GM21717 (cell line): ENCODE measurements at regions not wholly inside any gene's neighbourhood (a gene's known extent, or its start where the extent isn't known, plus 50 kb on each side); places are given as distances from the start of the nearest gene placed in this dataset.
"Not testable (repeated sequence)": the region's sequence is repeated elsewhere in the genome, so short reads cannot be mapped to it uniquely, and the experiment has no call there.

Source experiments
- ATAC-seq: cut with Tn5 transposase; IDR thresholded peaks from one replicate; pipeline ENCODE4 v1.9.1; 2021; ENCODE audit warnings: mild to moderate bottlenecking, moderate library complexity; ENCODE audit not compliant: unreplicated experiment

DNA sequence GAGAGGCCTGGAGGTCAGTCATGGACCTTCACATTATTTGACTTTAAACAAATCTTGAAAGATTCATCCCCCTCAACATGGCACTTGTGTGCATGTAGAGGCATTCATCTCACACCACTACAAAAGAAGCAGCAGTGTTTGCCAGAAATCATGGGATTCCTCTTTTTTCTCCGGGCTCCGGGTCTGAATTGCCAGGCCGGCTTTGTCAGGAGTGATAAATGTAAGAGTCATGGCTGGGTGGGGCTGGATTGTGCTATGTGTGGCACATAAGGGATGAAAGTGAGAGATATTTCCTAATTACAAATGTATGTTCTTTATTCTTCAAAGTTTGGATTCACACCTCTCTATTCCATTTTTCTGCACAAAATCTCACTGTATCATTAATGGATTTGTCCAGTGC lies 228.7 kb upstream of the FRG1 start:
- ATAC-seq = not testable (repeated sequence)

DNA sequence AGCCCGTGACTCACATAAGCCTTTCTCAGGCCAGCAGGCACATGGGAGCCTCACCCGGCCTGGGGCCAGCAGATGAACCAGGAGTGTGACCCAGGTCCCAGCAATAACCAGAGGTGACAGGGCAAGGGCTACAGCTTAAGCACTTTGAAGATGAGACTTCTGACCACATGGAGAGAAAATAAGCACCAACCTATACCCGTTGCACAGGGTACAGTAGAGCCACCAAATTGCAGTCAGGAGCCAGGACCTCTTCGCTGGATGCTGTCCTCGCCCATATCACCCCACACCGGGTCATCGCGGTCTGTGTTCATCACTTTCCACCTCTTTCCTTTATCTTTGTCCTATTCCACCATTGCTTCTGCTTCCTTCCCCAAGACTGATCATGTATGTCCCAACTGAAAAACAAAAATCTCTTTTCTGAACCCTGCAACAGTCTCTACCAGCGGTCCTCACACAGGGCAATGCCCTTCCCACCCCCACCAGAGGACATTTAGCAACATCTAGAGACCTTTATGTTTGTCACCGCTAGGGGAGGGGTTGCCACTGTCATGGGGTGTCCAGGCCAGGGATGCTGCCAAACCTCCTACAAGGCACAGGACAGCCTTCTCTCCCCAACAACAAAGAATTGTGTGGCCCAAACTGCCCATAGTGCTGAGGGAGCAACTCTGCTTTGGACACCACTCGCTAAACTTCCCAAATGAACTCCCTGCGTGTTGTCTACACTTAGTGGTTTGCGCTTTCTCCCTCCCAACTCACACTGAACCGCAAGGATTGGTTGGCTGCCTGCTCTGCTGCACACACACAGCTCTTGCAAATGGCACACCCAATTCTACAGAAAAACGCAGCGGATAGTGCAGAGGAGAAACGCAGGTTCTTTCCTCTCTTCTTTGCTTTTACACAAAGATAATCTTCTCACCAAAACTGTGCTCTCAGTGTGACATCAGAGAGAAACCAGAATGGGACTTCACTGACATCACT lies 219.4 kb upstream of the FRG1 start:
- not testable (repeated sequence) for ATAC-seq

GRCh38 chr4:189722324-189723003 lies 218.2 kb upstream of the FRG1 start:
- not testable (repeated sequence) for ATAC-seq

DNA sequence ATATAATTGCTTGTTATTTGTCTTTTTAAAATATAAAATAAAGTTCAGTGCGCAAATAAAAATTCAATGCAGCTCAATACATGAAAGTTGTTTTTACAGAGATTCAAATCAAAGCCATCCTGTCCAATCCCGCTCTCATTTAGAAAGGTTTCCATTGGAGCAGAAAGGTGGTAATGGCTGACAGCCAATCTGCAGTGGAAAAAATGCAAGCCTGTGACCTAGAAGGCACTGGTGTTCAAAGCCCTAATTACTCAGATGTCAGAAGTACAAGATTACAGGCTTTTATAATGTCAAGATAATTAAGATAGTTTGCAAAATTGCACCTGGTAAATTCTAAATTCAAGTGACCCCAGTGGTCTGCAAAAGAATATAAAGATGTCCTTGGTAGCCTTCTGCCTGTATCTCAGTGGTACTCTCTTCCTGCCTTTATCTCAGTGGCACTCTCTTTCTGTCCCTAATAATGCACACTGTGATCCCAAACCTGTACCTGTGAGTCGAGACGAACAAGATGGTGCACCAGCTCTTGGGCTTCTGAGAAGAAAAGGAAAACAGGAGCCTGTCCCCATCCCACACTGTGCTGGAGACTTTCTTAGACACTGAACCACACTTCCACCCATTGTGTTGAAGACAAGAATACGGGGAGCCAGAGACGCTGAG lies 212.6 kb upstream of the FRG1 start:
- not testable (repeated sequence) for ATAC-seq

GRCh38 chr4:189731989-189732388 lies 208.7 kb upstream of the FRG1 start:
- not testable (repeated sequence) for ATAC-seq

- not testable (repeated sequence) for ATAC-seq
These were observed 207.2 kb upstream of the FRG1 start for GRCh38 chr4:189733507-189733906.

DNA sequence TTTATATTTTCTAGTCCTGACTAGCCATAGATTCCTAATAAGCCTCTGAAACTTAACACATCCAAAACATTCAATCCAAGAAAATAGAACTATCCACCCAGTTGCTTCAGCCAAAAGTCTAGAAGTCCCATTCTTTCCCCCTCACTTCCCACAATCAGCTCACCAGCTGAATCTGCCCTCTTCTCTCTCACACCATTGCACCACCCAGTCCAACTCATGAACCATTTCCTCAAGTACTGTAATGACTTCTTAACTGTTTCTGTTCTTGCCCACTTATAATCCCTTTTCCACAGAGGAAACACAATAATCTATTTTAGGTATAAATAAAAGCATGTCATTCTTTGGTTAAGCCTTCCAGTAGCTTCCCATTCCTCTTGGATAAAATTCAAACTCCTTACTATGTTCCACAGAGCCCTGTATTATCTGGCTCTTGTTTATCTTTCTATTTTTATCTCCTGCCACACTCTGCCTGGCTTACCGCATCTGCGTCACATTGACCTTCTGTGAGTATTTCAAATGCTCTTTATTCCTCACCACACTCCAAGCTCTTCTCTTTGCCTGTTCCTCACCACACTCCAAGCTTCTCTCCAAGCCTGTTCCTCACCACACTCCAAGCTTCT lies 205.9 kb upstream of the FRG1 start:
- ATAC-seq = not testable (repeated sequence)

DNA sequence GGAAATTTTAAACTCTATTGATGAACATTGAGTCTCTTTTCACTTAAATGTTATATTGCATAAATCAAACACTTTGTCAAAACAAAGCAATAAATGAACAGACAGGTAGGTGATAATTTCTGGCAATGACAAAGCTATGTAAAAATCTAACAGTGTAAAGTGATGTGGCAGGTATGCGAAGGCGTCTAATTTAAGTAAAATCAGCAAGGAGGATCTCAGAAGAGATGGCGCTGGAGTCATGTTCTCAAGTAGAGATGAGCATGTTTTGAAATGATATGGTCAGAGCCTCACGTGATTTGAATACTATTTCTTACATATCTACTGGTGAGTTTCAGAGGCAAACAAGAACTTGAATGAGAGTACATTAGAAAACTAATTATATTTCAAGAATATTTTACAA lies 204.0 kb upstream of the FRG1 start:
- not testable (repeated sequence) for ATAC-seq

DNA sequence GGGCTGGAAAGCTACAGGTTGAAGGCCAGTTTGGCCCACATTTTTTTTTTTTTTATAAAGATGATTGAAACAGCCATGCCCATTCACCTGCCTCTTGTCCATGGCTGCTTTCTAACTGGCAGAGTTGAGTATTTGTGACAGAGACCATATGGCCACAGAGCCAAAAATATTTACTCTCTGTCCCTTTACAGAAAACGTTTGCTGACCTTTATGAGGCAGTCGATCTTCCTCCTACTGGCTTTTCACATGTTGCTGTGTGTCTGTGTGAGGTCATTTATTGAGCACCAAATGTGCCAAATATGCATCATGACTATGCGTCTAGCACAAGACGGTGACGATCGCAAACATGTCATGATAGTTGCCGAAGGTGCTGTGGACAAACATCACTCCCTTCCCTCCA lies 200.6 kb upstream of the FRG1 start:
- not testable (repeated sequence) for ATAC-seq

GRCh38 chr4:189740873-189741272 lies 199.8 kb upstream of the FRG1 start:
- ATAC-seq = no peak

- not testable (repeated sequence) for ATAC-seq
These were observed 187.6 kb upstream of the FRG1 start for GRCh38 chr4:189753092-189753491.

GRCh38 chr4:189763583-189763982 lies 177.1 kb upstream of the FRG1 start:
- no peak for ATAC-seq

DNA sequence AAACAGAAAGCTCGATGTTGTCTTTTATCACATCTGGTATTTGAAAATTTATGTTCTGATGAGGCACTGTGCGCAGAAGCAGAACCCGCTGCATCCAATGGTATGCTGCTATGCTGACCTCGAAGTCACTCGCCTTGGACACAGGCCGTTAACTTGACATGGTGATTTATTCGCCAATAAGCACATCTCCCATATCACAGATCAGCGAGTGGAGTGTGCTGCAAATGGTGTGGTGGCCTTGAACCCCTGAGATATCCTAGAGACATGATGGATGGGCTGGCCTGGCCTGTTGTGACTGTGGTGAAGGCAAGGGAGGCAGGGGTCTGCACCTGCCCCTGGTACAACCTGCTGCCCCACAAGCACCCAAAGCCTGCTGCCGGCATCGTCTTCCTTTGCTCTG lies 175.4 kb upstream of the FRG1 start:
- no peak for ATAC-seq

DNA sequence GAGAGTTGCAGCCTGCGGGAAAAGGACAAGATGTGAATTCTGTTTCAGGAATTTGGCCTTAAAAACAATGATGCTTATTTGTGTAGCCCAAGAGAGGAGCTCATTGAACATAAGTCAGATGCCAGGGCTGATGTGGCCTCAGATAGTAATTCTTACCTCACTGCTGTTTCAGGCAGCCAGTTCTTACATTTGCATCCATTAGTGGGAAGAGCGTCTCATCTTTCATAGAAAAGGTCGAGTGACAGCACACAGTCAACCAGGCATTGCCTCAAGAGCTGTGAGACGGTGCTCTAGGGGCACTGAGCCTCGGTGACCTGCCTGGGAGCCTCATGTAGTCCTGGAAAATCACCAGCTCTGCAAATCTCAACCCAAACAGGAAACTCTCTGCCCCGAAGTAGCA lies 174.9 kb upstream of the FRG1 start:
- ATAC-seq = no peak

GRCh38 chr4:189767941-189768340 lies 172.7 kb upstream of the FRG1 start:
- ATAC-seq = no peak

GRCh38 chr4:189769131-189769530 lies 171.5 kb upstream of the FRG1 start:
- no peak for ATAC-seq

- ATAC-seq = no peak
These were observed 168.8 kb upstream of the FRG1 start for GRCh38 chr4:189771696-189772361.

DNA sequence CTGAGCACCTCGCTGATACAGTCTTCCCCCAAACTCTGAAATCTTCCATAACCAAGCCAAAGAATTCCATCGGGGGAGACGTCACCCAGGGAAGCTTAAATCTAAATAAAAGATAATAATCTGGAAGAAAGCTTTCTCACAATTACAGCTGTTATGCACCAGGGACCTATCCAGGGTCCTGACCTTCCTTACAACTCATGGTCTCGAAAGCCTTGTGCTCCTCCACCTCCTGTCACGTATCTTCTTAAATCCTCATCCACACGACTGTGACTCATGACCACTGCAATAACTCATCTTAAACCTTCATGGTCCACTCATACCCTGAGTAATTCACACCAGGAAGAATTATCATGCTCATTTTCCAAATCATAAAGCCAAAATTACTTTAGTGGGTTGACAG lies 166.8 kb upstream of the FRG1 start:
- ATAC-seq = no peak

DNA sequence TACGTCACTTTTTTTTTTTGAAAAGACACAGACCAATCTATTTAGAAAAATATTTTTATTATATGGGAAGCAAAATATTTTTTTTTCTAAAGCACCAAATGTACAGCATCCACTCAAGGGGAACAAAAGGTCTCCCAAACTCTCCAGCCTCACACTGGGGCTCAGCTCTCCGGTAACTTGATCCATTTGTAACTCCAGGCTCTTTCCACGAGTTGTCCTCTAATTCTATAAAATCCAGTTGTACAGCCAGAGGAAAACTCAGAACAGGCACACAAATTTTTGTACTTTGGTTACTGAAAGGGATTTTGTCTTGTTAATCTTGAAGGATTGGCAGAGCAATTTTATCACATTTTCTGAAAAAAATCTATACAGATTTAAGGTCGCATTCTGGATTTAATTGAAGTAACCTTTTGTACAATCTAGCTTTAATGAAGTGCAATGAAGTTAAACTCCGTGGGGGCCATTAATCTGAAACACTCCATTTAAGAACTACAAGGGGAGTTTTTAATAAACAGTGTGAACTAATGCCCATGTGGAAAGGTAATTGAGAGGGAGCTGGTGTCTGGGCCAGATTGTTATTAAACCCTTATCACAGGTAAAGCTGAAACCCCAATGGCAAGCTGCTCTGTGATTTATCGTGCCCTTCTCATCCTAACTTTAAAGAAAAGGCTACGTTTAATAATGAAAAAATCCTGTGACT lies 161.2 kb upstream of the FRG1 start:
- ATAC-seq = no peak

DNA sequence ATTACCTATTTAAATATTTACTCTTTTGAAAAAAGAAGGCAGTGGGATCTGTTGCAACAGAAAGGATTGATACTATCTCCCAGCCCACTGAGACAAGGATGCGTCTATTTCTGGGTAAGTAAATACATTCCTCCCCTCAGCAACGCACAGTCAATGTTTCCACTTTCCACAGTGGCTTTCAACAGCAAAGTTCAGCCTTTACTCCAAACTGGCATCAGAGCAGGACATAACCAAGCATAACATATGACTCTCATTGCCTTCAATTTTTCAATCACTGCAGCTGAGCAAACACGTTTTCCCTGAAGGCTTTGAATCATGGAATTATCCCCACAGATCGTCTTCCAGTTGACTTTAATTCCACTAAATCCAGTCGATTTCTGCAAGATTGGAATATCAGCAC lies 160.3 kb upstream of the FRG1 start:
- no peak for ATAC-seq
